HepG2 (cell line): ENCODE measurements at regions not wholly inside any gene's neighbourhood (a gene's known extent, or its start where the extent isn't known, plus 50 kb on each side); places are given as distances from the start of the nearest gene placed in this dataset.

Experiments used
- ATAC-seq: fragments of 200-7000 bp; cut with Tn5 transposase; 3 replicates; pipeline ENCODE4 v1.9.1; 2020; ENCODE audit warnings: mild to moderate bottlenecking, moderate library complexity
- BruUV-seq: library from RNA; stranded (reverse); fragments of 400-500 nt; replicated peaks from 2 replicates; lab custom pipeline; 2021; lab: Mats Ljungman, UMichigan
- CTCF ChIA-PET: fragments of 300-600 bp; formaldehyde crosslinking; extraction: SDS; loops from one replicate; lab custom pipeline; 2021; ENCODE audit warnings: low total read pairs, inconsistent platforms, low intra/inter-chr PET ratio; lab: Yijun Ruan, JAX
- POLR2A ChIA-PET: fragments of 350-600 bp; sonication (Branson Sonifier 250); formaldehyde crosslinking; loops from one replicate; lab custom pipeline; 2020; ENCODE audit warnings: antibody characterized with exemption, inconsistent platforms; lab: Yijun Ruan, JAX
- DNase-seq: peaks from one replicate; pipeline ENCODE4 v3.0.0-alpha.2; 2015; ENCODE audit warnings: low spot score
- FAIRE-seq: peaks from 3 replicates; lab custom pipeline; 2011; peaks lifted over from hg19 to GRCh38; lab: Jason Lieb, UNC
- H2AFZ ChIP-seq: one replicate; pipeline ENCODE4 v1.6.1; 2011; ENCODE audit warnings: low read length, inconsistent platforms
- H3K27ac ChIP-seq: fragments of 300-600 bp; 3 replicates; pipeline ENCODE4 v1.8.0; 2011; ENCODE audit warnings: mixed run types, mild to moderate bottlenecking, mixed read lengths, low read length, inconsistent platforms; ENCODE audit not compliant: insufficient read depth; ENCODE audit errors: extremely low read length
- H3K27me3 ChIP-seq, 2 experiments: fragments of 200-600 bp in 1 of 2; 2 replicates in 1 of 2; 3 replicates in 1 of 2; pipeline versions ENCODE4 v1.6.0 to v1.8.0; 2011; ENCODE audit warnings: low read length in 2 of 2, mild to moderate bottlenecking in 2 of 2, moderate library complexity in 2 of 2, inconsistent platforms in 1 of 2; ENCODE audit not compliant: insufficient read depth in 2 of 2, control insufficient read depth in 1 of 2
- H3K36me3 ChIP-seq, 2 experiments: fragments of 200-600 bp in 1 of 2; replicated peaks in 1 of 2; 2 replicates in 1 of 2; 3 replicates in 1 of 2; pipeline versions ENCODE4 v1.5.1 to v1.8.0; 2011; ENCODE audit warnings: low read length in 2 of 2, inconsistent platforms in 1 of 2; ENCODE audit not compliant: insufficient read depth in 2 of 2, control insufficient read depth in 1 of 2
- H3K4me1 ChIP-seq: 2 replicates; pipeline ENCODE4 v1.5.1; 2012; ENCODE audit warnings: low read length, inconsistent platforms; ENCODE audit not compliant: insufficient read depth
- H3K4me2 ChIP-seq: 2 replicates; pipeline ENCODE4 v1.6.0; 2011; ENCODE audit warnings: low read depth, low read length, inconsistent platforms
- H3K4me3 ChIP-seq, 3 experiments: fragments of 200-600 bp in 1 of 3; sonication (generic), shearing (Covaris generic) in 1 of 3; replicated peaks in 1 of 3; 2 replicates each; pipeline ENCODE4 v1.5.1; 2011 to 2016; ENCODE audit warnings: low read length in 3 of 3, inconsistent platforms in 2 of 3, low read depth in 2 of 3, mild to moderate bottlenecking in 2 of 3, control low read depth in 1 of 3, mixed read lengths in 1 of 3; ENCODE audit not compliant: insufficient read depth in 1 of 3
- H3K79me2 ChIP-seq: one replicate; pipeline ENCODE4 v1.6.1; 2011; ENCODE audit warnings: low read length, inconsistent platforms; ENCODE audit not compliant: insufficient read depth
- H3K9ac ChIP-seq: 2 replicates; pipeline ENCODE4 v1.6.0; 2011; ENCODE audit warnings: mild to moderate bottlenecking, low read depth, low read length, inconsistent platforms; ENCODE audit not compliant: insufficient read depth
- H3K9me3 ChIP-seq: 2 replicates; pipeline ENCODE4 v1.5.1; 2012; ENCODE audit warnings: mild to moderate bottlenecking, low read length
- H4K20me1 ChIP-seq: 2 replicates; pipeline ENCODE4 v1.6.0; 2011; ENCODE audit warnings: inconsistent platforms, mild to moderate bottlenecking, low read length, moderate library complexity; ENCODE audit not compliant: insufficient read depth
- ATAD3A ChIP-seq: sonication (generic); formaldehyde crosslinking; IDR thresholded peaks from 2 replicates; pipeline ENCODE4 v1.4.0; 2020; ENCODE audit warnings: missing genetic modification reagents
- CREM ChIP-seq, 2 experiments: sonication (generic) in 1 of 2; formaldehyde crosslinking in 1 of 2; IDR thresholded peaks; 2 replicates each; pipeline versions ENCODE4 v1.4.0 to v1.6.1; 2016 to 2020; ENCODE audit warnings: antibody characterized with exemption in 1 of 2, mild to moderate bottlenecking in 1 of 2, missing genetic modification reagents in 1 of 2
- GFI1 ChIP-seq: sonication (generic); formaldehyde crosslinking; IDR thresholded peaks from 2 replicates; pipeline ENCODE4 v1.5.0; 2020; ENCODE audit warnings: missing genetic modification reagents, mild to moderate bottlenecking, borderline replicate concordance
- HMGA1 ChIP-seq: sonication (generic); formaldehyde crosslinking; conservative IDR thresholded peaks from 2 replicates; pipeline ENCODE4 v1.4.0; 2020; ENCODE audit warnings: missing genetic modification reagents
- HNRNPL ChIP-seq: fragments of 200-400 bp; formaldehyde crosslinking; IDR thresholded peaks from 2 replicates; pipeline ENCODE4 v1.6.1; 2017; ENCODE audit warnings: mild to moderate bottlenecking, low read depth, low read length
- HOXA7 ChIP-seq: sonication (generic); formaldehyde crosslinking; IDR thresholded peaks from 2 replicates; pipeline ENCODE4 v1.8.1; 2022; ENCODE audit warnings: mild to moderate bottlenecking, missing genetic modification reagents, moderate library complexity
- JUND ChIP-seq: sonication (generic); formaldehyde crosslinking; IDR thresholded peaks from 2 replicates; pipeline ENCODE4 v1.8.0; 2022; ENCODE audit warnings: mild to moderate bottlenecking, missing genetic modification reagents
- KLF13 ChIP-seq: sonication (generic); formaldehyde crosslinking; IDR thresholded peaks from 2 replicates; pipeline ENCODE4 v1.4.0; 2020; ENCODE audit warnings: mild to moderate bottlenecking, missing genetic modification reagents
- RXRB ChIP-seq: IDR thresholded peaks from 2 replicates; pipeline ENCODE4 v1.6.1; 2016; ENCODE audit warnings: borderline replicate concordance, missing genetic modification reagents, missing compliant biosample characterization
- ZFP62 ChIP-seq: sonication (generic); formaldehyde crosslinking; IDR thresholded peaks from 2 replicates; pipeline ENCODE4 v1.4.0; 2020; ENCODE audit warnings: missing genetic modification reagents
- ZMAT3 ChIP-seq: sonication (generic); formaldehyde crosslinking; conservative IDR thresholded peaks from 2 replicates; pipeline ENCODE4 v1.7.0; 2021; ENCODE audit warnings: missing genetic modification reagents
- ZNF260 ChIP-seq: sonication (generic); formaldehyde crosslinking; IDR thresholded peaks from 2 replicates; pipeline ENCODE4 v1.4.0; 2020; ENCODE audit warnings: missing genetic modification reagents, low read depth, mild to moderate bottlenecking, borderline replicate concordance
- in situ Hi-C: cut with HindIII; loops from 2 replicates; pipeline ENCODE4 v1.10.0; 2017; ENCODE audit warnings: low pct_unique_long_range_greater_than_20kb; ENCODE audit not compliant: extremely low pct_ligation_motif_present
- intact Hi-C: fragments of 100-400 bp; cut with micrococcal nuclease; formaldehyde crosslinking; loops from one replicate; pipeline ENCODE4 v1.10.0; 2022; ENCODE audit not compliant: unreplicated experiment
- TF ChIP-seq, protein P1 (sequence below): IDR thresholded peaks from 2 replicates; pipeline ENCODE4 v1.6.1; 2018; ENCODE audit warnings: missing genetic modification reagents
- TF ChIP-seq, protein P2 (sequence below): sonication (generic); formaldehyde crosslinking; IDR thresholded peaks from 2 replicates; pipeline ENCODE4 v1.4.0; 2020; ENCODE audit warnings: mild to moderate bottlenecking, missing genetic modification reagents

DNA sequence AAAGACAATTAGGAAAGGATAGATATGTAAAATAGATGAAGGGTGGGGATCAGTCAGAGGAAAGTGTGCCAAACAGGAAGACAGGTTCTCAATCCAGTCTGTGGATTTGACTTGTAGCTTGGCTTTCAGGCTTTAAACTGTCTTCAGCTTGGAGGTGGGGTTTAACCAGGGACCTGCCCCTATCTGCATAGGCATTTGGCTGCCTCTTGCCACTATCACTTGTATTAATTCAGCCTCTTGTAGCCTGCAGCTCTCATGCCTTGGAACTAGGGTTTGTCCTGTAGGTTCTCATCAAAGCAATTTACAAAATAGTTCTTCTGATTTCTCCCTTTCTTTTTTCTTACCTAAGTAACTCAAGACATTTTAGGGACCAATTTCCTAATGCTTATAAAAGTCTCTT lies 88.8 kb upstream of the PAXBP1 start:
- no peak overlapping the region for H2AFZ ChIP-seq
- DNase-seq, result no peak
- no peak overlapping the region for H3K4me3 ChIP-seq
- in situ Hi-C loops, result no loop called here
- H4K20me1 ChIP-seq, result no peaks in the 10 kb centered on the region
- H3K79me2 ChIP-seq, result no peaks in the 10 kb centered on the region
- no peak overlapping the region for H3K27ac ChIP-seq
- TF ChIP-seq CREM (IDR thresholded peaks at IDR 0.05), result no peak
- TF ChIP-seq CREM (CRISPR knock-in tag; IDR thresholded peaks at IDR 0.05), result no peak
- no peak for TF ChIP-seq GFI1 (CRISPR knock-in tag)
- no peak for TF ChIP-seq RXRB (CRISPR knock-in tag)
- TF ChIP-seq HMGA1 (CRISPR knock-in tag), result no peak
- TF ChIP-seq, protein P1, sequence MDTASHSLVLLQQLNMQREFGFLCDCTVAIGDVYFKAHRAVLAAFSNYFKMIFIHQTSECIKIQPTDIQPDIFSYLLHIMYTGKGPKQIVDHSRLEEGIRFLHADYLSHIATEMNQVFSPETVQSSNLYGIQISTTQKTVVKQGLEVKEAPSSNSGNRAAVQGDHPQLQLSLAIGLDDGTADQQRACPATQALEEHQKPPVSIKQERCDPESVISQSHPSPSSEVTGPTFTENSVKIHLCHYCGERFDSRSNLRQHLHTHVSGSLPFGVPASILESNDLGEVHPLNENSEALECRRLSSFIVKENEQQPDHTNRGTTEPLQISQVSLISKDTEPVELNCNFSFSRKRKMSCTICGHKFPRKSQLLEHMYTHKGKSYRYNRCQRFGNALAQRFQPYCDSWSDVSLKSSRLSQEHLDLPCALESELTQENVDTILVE, result no peak
- TF ChIP-seq ZNF260 (CRISPR knock-in tag), result no peak
- no peak for TF ChIP-seq KLF13 (CRISPR knock-in tag)
- no peak for TF ChIP-seq HOXA7 (CRISPR knock-in tag)
- no peak for TF ChIP-seq ATAD3A (CRISPR knock-in tag)
- no peak for TF ChIP-seq ZFP62 (CRISPR knock-in tag)
- no peak for TF ChIP-seq JUND
- TF ChIP-seq HNRNPL, result no peak
- no peak for TF ChIP-seq ZMAT3 (CRISPR knock-in tag)
- TF ChIP-seq, protein P2, sequence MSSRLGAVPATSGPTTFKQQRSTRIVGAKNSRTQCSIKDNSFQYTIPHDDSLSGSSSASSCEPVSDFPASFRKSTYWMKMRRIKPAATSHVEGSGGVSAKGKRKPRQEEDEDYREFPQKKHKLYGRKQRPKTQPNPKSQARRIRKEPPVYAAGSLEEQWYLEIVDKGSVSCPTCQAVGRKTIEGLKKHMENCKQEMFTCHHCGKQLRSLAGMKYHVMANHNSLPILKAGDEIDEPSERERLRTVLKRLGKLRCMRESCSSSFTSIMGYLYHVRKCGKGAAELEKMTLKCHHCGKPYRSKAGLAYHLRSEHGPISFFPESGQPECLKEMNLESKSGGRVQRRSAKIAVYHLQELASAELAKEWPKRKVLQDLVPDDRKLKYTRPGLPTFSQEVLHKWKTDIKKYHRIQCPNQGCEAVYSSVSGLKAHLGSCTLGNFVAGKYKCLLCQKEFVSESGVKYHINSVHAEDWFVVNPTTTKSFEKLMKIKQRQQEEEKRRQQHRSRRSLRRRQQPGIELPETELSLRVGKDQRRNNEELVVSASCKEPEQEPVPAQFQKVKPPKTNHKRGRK (CRISPR knock-in tag), result no peak
- TF ChIP-seq, all 625 proteins: peak for 0
- CTCF ChIA-PET, result no interaction called here
- BruUV-seq, result no TSS peak
- POLR2A ChIA-PET, result no interaction called here
- ATAC-seq, result no peak
- no peaks in the 10 kb centered on the region for H3K36me3 ChIP-seq
- intact Hi-C loops, result no loop called here
- H3K4me2 ChIP-seq, result no peak overlapping the region
- H3K4me1 ChIP-seq, result no peaks in the 10 kb centered on the region
- no peak overlapping the region for H3K9ac ChIP-seq
- FAIRE-seq, result no peak
- peaks cover 7% of the 10 kb centered on the region for H3K9me3 ChIP-seq
- H3K27me3 ChIP-seq, result peaks cover 0 to 7% of the 10 kb centered on the region in 2 experiments; a peak in 2 of 5 replicates
